HG02852 (cell line): ENCODE measurements at regions not wholly inside any gene's neighbourhood (a gene's known extent, or its start where the extent isn't known, plus 50 kb on each side); places are given as distances from the start of the nearest gene placed in this dataset.

Experiments
- ATAC-seq: cut with Tn5 transposase; IDR thresholded peaks from one replicate; pipeline ENCODE4 v1.9.1; 2021; ENCODE audit warnings: mild to moderate bottlenecking, moderate library complexity; ENCODE audit not compliant: unreplicated experiment

DNA sequence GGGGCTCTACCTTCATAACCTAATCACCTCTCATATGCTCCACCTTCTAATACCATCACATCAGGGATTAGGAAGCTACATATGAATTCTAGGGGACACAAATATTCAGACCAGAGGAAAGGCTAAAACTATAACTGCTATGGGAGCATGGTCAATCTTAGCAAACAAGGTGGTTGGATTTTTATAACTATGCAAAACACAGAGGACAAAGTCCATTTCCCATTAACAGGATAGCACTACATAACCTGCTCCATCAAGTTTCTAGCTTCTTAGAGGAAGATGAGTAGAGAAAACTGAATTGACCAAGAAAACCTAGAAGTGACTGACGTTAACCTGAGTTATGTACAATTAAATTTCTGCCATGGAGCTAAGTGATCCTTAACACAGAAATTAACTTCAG lies 398.6 kb downstream of the TBL1XR1 start:
- ATAC-seq = no peak

DNA sequence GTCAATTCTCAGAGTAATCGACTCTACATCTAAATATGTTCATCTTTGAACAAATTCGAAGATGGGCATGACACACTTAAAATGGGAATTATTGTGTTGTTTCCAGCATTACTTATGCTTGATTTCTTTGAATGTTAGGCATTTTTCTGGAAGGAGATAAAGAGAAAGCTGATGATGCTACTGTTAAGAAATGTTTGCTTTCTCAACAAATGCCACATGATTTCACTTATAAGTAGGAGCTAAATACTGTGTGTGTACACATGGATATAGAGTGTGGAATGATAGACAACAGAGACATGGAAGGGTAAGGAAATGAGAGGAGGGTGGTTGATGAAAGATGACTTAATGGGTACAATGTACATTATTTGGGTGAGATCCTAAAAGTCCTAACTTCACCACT lies 400.9 kb downstream of the TBL1XR1 start:
- no peak for ATAC-seq

DNA sequence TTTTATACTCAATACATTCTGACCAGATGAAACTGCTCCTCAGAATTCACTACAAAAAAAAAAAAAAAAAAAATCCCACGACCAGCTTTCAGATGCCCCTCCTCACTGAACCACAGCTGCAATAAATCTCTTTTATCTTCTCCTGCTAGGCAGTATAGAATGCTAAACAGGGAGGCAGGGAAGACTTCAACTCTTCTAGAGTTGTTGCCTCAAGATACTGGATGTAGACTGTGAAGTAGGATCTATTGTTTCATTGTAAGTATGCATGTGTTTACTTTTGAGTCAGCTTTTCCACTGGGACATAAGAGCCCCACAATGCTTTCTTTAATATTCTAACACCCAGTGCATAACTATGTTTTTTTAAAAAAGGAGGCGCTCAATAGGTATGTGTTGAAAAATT lies 401.4 kb downstream of the TBL1XR1 start:
- ATAC-seq = no peak

DNA sequence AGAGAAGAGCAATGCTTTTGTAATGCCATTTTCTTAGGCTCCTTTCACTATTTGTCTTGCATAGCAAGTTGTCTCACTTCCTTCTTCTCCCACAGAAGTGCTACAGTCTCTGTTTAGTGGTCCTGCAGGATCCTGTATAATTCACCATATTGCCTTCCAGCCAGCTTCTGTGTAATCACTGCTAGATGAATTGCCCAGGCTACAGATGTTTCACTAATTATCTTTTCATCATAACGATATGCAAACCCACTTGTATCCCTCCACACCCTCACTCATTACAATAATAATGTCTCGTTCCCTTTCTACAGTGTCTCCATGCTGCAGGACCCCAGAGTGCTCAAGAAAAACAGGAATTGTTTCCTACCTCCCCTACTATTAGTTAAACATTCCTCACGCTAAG lies 402.9 kb downstream of the TBL1XR1 start:
- ATAC-seq = no peak

DNA sequence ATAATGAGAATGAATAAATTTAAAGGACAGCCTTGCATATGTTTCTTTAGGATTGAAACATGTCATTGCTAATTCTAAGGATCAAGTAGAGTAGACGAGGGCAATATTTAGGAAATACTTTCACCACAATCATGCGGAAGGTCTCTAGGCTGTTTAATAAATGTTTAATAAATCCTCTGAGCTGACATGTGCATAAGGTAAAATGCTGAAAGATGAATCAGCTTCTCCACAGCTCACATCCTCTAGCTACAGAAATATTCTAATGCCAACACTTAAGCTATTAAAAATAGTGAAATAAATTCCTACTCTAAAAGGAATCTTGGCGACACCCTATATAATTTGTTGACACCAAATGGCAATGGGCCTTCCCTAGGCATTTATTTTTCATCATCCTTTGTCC lies 407.3 kb downstream of the TBL1XR1 start:
- no peak for ATAC-seq

DNA sequence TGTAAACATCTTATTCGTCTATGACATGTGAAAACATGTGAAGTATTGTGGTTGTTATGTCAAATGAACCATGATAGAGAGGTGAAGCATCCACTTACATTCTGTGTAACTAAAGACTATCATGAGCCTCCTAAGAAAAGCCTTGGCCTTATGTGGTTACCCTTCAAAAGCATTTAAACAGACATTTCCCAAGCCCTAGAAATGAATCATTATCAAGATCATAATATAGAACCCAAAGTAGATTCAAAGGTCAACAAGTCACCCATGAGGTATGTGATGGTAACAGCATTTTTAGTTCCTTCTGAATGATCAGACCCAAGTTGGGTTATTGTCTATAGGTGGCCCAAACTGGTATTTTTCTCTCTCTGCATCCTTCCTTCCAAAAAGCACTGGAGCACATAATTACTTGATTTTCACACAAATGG lies 408.0 kb downstream of the TBL1XR1 start:
- no peak for ATAC-seq

DNA sequence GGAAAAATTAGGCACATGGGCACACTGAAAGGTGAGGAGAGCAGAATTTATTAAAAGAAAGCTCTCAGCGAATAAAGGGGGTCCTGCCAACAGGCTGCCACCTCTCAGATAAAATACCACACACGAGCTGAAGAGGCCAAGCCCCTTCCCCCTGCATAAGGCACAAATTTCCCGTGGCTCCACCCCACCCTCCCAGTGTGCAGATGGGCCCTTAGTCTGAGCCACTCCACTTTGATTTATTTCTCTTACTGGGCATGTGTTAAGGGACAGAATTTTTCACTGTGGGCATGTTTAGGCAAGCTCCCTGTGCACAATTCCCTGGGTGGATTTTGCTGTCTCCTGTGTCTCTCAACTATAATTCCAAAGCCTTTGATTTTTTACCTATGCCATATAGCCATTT lies 409.8 kb downstream of the TBL1XR1 start:
- no peak for ATAC-seq

DNA sequence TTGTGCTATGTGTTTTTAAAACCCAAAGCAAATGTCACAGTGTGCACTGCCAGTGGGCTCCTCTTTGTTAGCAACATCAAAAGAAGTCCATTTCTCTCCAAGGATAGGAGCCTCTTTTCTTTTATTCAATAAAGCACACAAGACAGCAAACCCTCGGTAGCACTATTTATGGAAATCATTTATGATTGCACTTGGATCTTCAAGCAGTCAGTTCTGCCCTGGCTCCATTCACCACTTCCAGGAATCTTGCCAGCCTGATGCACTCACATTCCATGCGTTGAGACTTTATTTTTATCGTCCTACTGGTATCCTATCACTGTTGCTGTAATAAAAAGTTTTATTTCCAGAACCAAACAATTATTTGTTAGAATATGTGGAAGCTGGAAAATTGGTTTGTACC lies 412.1 kb downstream of the TBL1XR1 start:
- no peak for ATAC-seq

DNA sequence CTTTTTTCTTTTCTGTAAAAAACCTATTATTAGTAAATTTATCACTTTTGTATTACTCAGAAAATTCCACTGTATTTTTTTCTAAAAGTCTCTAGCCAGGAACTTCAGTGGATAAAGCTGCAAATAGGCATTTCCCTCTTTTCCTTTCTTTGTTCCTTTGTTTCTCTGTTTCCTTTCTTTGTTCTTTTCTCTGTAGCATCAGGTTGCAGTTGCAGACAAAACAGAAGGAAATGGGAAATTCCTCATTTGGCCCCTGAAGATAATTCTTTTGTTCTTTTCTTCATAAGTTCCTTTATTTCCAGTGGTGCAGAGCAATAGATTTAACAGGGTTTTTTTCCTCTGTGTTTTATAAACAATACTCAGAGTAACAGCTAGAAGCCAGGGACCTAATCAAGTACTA lies 416.5 kb downstream of the TBL1XR1 start:
- no peak for ATAC-seq

DNA sequence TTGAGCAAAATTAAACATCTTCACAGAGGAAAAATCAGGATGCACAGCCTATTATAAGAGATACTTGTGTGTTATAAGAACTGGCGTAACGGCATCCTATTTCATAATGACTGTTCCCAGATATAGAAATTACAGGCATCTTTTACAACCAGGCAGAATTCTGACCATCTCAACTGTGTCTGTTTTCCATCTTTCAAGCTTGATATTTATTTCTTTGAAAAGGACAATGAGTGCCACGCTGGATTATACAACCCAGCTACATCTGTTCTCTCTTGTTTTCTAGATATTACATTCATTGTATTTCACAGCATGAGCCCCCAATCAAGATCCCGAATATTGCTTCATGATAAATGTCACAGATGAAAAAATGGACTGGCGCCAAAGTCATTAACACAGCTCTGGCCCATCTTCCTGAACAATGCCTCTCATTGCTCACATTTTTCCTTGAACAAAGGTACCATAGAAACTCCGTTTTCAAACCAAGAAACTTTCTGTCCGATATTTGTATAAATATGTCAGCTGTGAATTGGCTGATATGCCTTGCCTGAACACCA lies 420.6 kb downstream of the TBL1XR1 start:
- no peak for ATAC-seq

DNA sequence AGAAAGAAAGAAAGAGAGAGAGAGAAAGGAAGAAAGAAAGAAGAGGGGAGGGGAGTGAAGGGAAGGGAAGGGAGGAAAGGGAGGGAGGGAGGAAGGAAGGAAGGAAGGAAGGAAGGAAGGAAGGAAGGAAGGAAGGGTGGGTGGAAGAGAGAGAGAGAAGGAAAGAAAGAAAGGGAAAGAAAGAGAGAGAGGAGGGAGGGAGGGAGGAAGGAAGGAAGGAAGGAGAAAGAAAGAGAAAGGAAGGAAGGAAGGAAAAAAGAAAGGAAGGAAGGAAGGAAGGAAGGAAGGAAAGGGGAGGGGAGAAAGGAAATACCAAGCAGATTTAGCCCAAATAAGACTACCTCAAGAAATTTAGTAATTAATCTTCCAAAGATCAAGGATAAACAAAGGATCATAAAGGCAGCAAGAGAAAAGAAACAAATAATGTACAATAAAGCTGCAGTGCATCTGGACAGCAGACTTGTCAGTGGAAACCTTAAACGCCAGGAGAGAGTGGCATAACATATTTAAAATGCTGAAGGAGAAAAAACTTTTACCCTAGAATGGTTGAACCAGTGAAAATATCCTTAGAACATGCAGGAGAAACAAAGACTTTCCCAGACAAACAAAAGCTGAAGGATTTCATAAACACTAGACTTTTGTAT lies 427.6 kb downstream of the TBL1XR1 start:
- no peak for ATAC-seq

DNA sequence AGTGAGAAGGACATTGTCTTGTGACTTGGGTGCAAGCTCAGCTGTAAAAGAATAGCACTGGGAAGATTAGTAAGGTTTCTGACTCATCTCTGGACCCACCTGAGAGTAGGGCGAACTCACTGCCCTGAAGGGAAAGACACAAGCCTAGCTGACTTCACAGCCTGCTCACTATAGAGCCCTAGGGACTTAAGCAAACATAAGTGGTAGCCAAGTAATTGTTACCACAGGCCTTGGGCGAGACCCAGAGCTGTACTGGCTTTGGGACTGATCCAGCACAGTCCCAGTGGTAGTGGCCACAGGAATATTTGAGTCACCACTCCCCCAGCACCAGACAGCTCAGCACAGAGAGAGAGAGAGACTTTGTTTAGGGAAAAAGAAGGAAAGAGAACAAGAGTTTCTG lies 429.9 kb downstream of the TBL1XR1 start:
- no peak for ATAC-seq

DNA sequence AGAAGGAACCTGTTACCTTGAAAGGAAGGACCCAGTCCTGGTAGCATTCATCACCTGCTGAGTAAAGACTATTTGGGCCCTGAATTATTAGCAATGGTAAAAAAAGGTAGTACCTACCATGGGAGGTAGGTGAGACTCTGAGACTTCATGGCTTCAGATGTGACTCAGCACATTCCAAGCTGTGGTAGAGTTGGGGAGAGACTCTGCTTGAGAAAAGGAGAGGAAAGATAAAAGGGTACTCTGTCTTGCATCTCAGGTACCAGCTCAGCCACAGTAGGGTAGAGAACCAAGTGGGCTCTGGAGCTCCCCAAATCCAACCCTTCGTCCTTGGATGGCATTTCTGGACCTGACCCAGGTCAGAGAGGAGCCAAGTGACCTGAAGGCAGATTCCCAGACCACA lies 430.4 kb downstream of the TBL1XR1 start:
- no peak for ATAC-seq

DNA sequence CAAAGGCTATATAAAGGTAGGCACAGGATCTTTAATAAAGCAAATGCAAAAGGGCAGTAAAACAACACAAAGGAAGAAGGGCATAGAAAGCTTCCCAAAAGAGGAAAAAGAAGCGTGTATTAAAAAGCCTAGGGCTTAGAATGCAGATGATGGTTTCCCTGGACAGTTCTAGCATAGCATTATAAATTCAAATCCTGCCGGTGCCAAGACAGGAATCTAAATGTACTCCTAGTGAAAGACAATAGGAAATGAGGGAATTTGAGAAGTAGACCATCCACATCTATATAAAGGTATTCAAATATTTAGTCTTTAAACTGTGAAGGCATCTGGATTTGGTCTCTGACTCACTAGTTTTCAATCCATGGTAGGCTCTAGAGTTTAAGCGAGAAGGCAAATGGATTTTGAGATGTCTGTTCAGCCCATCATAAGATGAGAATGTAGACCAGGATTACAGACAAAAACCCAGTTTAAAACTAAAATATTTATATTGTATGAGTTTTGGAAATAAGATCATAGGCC lies 431.8 kb downstream of the TBL1XR1 start:
- ATAC-seq = no peak

DNA sequence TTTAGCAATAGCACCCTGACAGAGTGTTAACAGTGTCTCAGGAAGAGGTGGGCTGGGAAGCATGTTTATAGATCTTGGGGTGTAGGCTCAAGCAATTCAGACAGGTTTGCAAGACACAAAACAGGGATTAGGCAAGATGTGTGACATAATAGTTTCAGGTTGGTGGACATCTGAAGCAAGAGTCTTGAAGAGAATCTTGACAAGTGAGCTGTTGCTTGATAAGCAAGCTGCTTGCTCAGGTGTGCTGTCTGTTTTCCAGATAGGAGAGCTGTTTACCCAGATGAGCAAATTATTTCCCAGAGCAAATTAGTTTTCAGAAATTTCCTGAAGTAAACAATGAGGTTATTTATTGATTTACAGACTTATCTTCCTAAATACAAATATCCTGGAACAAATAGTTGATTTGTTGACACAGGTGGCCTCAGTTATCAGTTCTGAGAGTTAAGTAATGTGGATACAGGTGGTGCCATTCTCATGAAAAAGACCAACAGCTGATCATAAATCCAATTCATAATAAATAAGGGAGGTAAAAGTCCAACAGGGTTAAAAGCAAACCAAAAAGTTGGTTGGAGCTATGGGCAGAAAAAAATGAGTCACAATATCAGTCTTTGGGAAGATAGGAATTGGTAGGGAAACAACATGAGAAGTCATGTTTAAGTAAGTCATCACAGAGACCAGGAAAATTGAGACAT lies 437.3 kb downstream of the TBL1XR1 start:
- no peak for ATAC-seq

DNA sequence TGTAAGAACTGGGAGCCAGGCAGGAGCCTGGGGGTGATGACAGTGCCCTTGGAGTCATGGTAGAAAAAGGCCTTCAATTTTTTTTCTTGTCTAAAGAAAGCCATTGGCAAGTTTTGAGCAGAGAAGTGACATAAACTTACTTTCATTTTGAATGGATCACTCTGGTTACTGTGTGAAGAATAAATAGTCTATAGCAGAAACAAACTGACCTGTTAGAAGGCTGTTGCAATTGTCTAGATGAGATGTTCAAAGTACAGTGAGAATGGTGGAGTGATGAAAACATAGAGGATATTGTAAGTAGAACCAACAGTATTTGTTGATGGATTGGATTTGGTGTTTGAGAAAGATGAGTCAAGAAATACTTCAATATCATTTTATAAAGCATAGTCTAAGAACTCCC lies 439.9 kb downstream of the TBL1XR1 start:
- ATAC-seq = no peak

DNA sequence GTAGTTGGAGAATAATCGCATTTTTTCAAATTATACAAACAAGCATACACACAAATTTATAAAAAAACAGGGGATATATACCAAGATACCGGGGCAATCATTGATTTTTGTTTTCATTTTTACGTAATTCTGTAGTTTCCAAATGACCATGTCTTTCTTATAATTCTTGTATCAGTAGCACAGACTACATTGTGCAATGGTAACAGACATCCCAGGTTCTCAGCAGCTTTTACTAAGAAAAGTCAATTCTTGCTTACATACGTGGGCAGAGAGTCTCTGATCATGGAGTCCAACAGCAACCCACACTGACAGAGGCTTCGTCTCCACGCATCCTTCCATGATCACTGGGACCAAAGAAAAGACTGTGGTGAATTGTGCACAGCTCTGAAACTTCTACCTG lies 441.3 kb downstream of the TBL1XR1 start:
- no peak for ATAC-seq

DNA sequence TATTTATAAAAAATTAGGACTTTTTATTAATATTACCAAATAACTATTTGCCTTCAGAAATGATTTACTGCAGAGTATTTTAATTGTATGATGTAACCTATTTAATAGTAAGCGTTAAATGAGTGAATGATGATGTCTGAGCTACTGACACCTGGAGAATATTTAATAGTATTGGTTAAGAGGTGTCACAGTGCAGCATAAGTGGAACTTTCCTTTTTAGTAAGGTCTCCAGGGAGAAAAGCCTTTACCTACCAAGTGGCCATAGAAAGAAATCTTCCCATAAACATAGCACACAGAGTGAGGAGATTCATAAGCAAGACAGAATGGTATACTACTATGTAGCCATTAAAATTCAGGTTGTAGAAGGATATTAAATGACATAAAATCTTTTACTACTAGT lies 441.7 kb downstream of the TBL1XR1 start:
- ATAC-seq = no peak

DNA sequence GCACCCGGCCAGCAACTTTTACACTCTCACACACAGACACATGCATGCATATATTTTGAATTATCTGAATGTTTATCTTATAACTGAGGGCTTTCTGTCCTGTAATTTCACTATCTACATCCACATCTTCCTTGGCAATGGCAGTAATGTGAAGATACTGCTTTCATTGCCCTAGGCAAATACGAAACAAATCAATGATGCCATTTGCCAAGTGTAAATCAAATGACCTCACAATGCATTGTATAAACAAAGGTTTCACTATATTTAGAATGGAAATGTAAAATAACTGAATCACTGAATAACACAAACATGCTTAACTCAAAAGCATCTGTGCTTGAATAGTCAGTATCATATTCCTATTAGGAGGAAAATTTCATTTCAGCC lies 455.6 kb downstream of the TBL1XR1 start:
- ATAC-seq = no peak

DNA sequence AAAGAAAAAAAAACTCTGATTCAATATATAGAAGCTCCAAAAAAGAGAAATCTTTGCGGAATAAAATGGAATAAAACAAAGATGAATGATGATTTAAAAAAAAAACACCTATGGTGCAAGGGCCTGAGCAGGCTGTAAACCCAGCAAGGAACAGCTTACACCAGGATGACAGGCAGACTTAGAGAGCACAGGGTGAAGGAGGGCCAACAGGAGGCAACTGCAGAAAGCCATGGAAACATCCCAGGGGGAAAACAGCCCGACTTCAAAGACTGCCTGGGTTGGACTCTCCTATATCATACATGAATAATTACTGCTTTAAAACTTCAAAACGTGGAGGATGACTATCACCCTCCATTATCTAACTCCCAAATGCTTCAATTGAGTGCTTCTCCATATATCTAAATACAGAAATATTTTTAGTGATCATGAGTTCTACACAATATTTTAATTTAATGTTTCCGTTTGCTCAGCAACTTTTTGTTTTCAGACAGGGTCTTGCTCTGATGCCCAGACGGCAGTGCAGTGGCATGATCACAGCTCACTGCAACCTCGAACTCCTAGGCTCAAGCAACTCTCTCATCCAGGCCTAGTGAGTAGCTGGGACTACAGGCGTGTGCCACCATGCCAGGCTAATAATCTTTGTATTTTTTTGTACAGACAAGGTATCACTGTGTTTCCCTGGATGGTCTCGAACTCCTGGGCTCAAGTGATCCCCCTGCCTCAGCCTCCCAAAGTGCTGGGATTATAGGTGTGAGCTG lies 456.2 kb downstream of the TBL1XR1 start:
- no peak for ATAC-seq

DNA sequence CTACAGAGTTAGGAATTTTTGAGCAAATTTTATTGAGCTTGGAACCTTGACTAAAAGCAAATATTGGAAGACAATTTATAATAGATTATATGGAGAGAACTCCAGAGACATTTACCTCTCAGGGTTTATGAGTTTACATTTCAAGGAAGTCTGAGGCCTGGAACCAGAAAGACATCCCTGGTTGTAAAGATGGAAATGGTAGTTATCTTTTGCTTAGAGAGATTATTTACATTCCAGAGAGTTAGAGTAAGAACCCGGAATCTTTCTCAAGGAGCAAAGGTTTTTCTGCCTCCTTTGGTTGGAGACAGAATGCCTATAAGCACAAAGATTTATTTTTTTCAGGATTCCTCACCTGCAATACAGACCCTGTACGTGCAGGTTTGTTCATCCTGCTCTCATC lies 458.1 kb downstream of the TBL1XR1 start:
- ATAC-seq = no peak
